Lung (tissue), 11 donors: ENCODE measurements at regions not wholly inside any gene's neighbourhood (a gene's known extent, or its start where the extent isn't known, plus 50 kb on each side); places are given as distances from the start of the nearest gene placed in this dataset.

Source experiments
- ATAC-seq: fragments of 200-7000 bp; cut with Tn5 transposase; one replicate; pipeline ENCODE4 v1.9.1; 2020; ENCODE audit warnings: moderate number of reproducible peaks; ENCODE audit not compliant: insufficient read depth, low FRiP score
- DNase-seq, 3 donors: peaks; one replicate each; pipeline ENCODE4 v3.0.0-alpha.2; 2013 to 2017
- H3K27ac ChIP-seq, 2 donors: one replicate each; pipeline ENCODE4 v1.5.1; 2013; ENCODE audit warnings: mild to moderate bottlenecking in 2 of 2, moderate library complexity in 2 of 2, control low read depth in 1 of 2, inconsistent platforms in 1 of 2, low read depth in 1 of 2, low read length in 1 of 2
- H3K27me3 ChIP-seq, 3 donors: one replicate each; pipeline ENCODE4 v1.5.1; 2013; ENCODE audit warnings: low read length in 2 of 3; ENCODE audit not compliant: control insufficient read depth in 3 of 3, insufficient read depth in 3 of 3
- H3K36me3 ChIP-seq, 4 donors: one replicate each; pipeline ENCODE4 v1.5.1; 2013; ENCODE audit warnings: low read length in 4 of 4, mild to moderate bottlenecking in 1 of 4, moderate library complexity in 1 of 4; ENCODE audit not compliant: control insufficient read depth in 4 of 4, insufficient read depth in 4 of 4
- H3K4me1 ChIP-seq, 5 donors: one replicate each; pipeline ENCODE4 v1.5.1; 2013; ENCODE audit warnings: low read length in 5 of 5, mild to moderate bottlenecking in 2 of 5, moderate library complexity in 1 of 5; ENCODE audit not compliant: control insufficient read depth in 5 of 5, insufficient read depth in 5 of 5
- H3K4me3 ChIP-seq: one replicate; pipeline ENCODE4 v1.5.1; 2013; ENCODE audit warnings: mild to moderate bottlenecking, control low read depth, moderate library complexity
- H3K9ac ChIP-seq, 2 donors: one replicate each; pipeline ENCODE4 v1.5.1; 2013; ENCODE audit warnings: low read length in 2 of 2, control low read depth in 1 of 2; ENCODE audit not compliant: insufficient read depth in 1 of 2
- H3K9me3 ChIP-seq, 4 donors: one replicate each; pipeline ENCODE4 v1.5.1; 2013; ENCODE audit warnings: low read length in 3 of 4, mild to moderate bottlenecking in 1 of 4, moderate library complexity in 1 of 4; ENCODE audit not compliant: control insufficient read depth in 4 of 4, insufficient read depth in 3 of 4
- CTCF ChIP-seq: IDR thresholded peaks from 2 replicates; pipeline ENCODE4 v1.5.1; 2012; ENCODE audit warnings: mild to moderate bottlenecking; ENCODE audit errors: control extremely low read depth, extremely low read depth
- WGBS, 2 donors: extraction: QIAGEN DNeasy Blood & Tissue Kit; methylation state at CpG; one replicate each; pipeline ENCODE4 v1.1.7; 2013; 5-methylcytosine and 5-hydroxymethylcytosine counted together
- donor health status: control.
- donor health status: control.
- donor health status: Bipolar disorder and iron deficiency.
- donor health status: healthy.
- donor health status: DM: yes; HTN: yes; CAD: no.

- Histone ChIP-seq H3K36me3 (no peaks in the 10 kb centered on the region), H3K27me3 (no peaks in the 10 kb centered on the region), H3K9ac (no peak overlapping the region), H3K9me3 (no peaks in the 10 kb centered on the region), H3K4me3 (no peak overlapping the region), H3K4me1 (no peaks in the 10 kb centered on the region), H3K27ac (no peak overlapping the region)
- no peak for ATAC-seq
- WGBS, 2 donors = 83 to 91% methylated on average over 4 of the region's 4 CpGs
- DNase-seq = no peak
- no peak for TF ChIP-seq CTCF
Observed at GRCh38 chr16:80263181-80263823, 277.5 kb upstream of the DYNLRB2 start.

- WGBS, 2 donors = 75 to 80% methylated on average over 4 of the region's 4 CpGs
- no peaks in the 10 kb centered on the region for H3K36me3 ChIP-seq
- TF ChIP-seq CTCF = no peak
- H3K4me1 ChIP-seq = no peaks in the 10 kb centered on the region
- no peaks in the 10 kb centered on the region for H3K27me3 ChIP-seq
- ATAC-seq (no peak), DNase-seq (no peak)
- no peak overlapping the region for H3K9ac ChIP-seq
- H3K4me3 ChIP-seq = no peak overlapping the region
- no peak overlapping the region for H3K27ac ChIP-seq
- no peaks in the 10 kb centered on the region for H3K9me3 ChIP-seq
Observed at GRCh38 chr16:80260906-80261311, 279.9 kb upstream of the DYNLRB2 start.

- no peak for ATAC-seq
- H3K27me3 ChIP-seq = no peaks in the 10 kb centered on the region
- H3K9me3 ChIP-seq = no peaks in the 10 kb centered on the region
- no peak overlapping the region for H3K27ac ChIP-seq
- no peak for TF ChIP-seq CTCF
- H3K36me3 ChIP-seq = no peaks in the 10 kb centered on the region
- no peak overlapping the region for H3K9ac ChIP-seq
- no peak for DNase-seq
- H3K4me3 ChIP-seq = no peak overlapping the region
- WGBS, 2 donors = 74% methylated on average over 6 of the region's 6 CpGs
- H3K4me1 ChIP-seq = no peaks in the 10 kb centered on the region
Observed at GRCh38 chr16:80259290-80259805, 281.4 kb upstream of the DYNLRB2 start.

GRCh38 chr16:80258407-80258806 lies 282.4 kb upstream of the DYNLRB2 start:
- TF ChIP-seq CTCF = no peak
- no peak for ATAC-seq
- no peaks in the 10 kb centered on the region for H3K36me3 ChIP-seq

More at GRCh38 chr16:80258407-80258806, 282.4 kb upstream of the DYNLRB2 start:
- Histone ChIP-seq H3K9ac (no peak overlapping the region), H3K9me3 (no peaks in the 10 kb centered on the region), H3K4me1 (no peaks in the 10 kb centered on the region), H3K27ac (no peak overlapping the region), H3K4me3 (no peak overlapping the region), H3K27me3 (no peaks in the 10 kb centered on the region)
- no peak for DNase-seq
- 72 to 85% methylated on average over 3 of the region's 3 CpGs for WGBS, 2 donors
